ENCODE measurements at regions not wholly inside any gene's neighbourhood (a gene's known extent, or its start where the extent isn't known, plus 50 kb on each side); places are given as distances from the start of the nearest gene placed in this dataset.

DNA sequence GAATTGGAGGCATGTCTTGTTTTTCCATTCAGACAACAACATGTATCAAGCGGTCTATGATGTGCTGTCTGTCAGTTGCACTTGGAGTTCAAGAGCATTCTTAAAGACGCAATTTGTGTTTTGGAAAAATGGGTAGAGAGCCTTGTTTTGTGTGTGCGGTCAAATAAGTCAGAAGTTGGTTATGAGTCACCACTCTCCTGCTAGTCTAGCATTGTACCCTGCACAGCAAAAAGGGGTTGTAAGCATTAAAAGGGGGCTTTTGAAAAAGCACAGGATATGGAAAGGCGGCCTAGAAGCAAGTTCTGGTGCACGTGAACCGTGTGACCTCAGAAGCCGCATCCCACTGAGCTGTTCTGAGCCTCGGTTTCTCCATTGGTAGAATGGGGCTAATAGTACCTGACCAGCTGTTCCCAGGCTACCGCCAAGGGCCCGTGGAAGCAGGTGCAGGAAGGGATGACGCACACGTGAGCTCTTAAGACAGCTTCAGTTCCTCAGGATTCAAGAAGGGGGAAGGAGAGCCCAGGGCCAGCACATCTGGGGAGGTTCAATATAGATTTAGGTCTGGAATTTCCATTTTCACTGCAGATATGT lies 61.6 kb upstream of the SNX9 start:
- no peaks in the 10 kb centered on the region for H4K20me1 ChIP-seq (replicated peaks in 1 of 2; ENCODE audit: control insufficient read depth in 1 of 2, insufficient read depth in 2 of 2, low read length in 2 of 2)
- peaks cover 11 to 15% (median 14%) of the 10 kb centered on the region in 4 experiments; a peak in 6 of 7 replicates for H3K4me1 ChIP-seq (replicated peaks in 1 of 4; ENCODE audit: control insufficient read depth in 3 of 4, insufficient read depth in 4 of 4, low read length in 3 of 4)
- no peak overlapping the region for H3K27ac ChIP-seq (ENCODE audit: low read depth, low read length)
- H3K79me1 ChIP-seq (ENCODE audit: low read depth, low read length): no peaks in the 10 kb centered on the region
- peak overlapping the region; percentile 87; the same call in 1 of the 2 replicates for H2BK20ac ChIP-seq (ENCODE audit: low read length)
- no peaks in the 10 kb centered on the region for H3K9me3 ChIP-seq (ENCODE audit: insufficient read depth in 2 of 2, low read depth in 1 of 2, low read length in 1 of 2)
- no peaks in the 10 kb centered on the region for H3K36me3 ChIP-seq (ENCODE audit: control insufficient read depth in 2 of 4, insufficient read depth in 4 of 4, low read length in 3 of 4)
- CTCF ChIA-PET (ENCODE audit: partially characterized antibody): interaction anchor here (0.6 to 4.2 kb wide), 9 partner anchors 10 to 469 kb away, joined by 3 to 18 read pairs (median 3); no protein-coding TSS in a partner anchor
- DNase-seq (ENCODE audit: low read depth in 1 of 2, low spot score in 2 of 2) (no peak), FAIRE-seq (no peak)
- H2BK5ac ChIP-seq (ENCODE audit: low read depth, low read length): peak overlapping the region; percentile 85; the same call in 1 of the 2 replicates
- H2BK15ac ChIP-seq (ENCODE audit: low read length): peak overlapping the region; percentile 54; the same call in 1 of the 2 replicates
- no peak overlapping the region for H4K5ac ChIP-seq (ENCODE audit: insufficient read length, low read depth, low read length)
- peak overlapping the region; percentile 51 for H2BK120ac ChIP-seq (replicated peaks; ENCODE audit: low read depth, low read length)
- H4K8ac ChIP-seq (ENCODE audit: extremely low read depth, insufficient read depth, low read length): no peak overlapping the region; the same call in 1 of the 2 replicates
- peak overlapping the region; percentile 46; the same call in 1 of the 2 replicates for H2AK5ac ChIP-seq (ENCODE audit: low read depth, low read length)
- no peaks in the 10 kb centered on the region for H3K27me3 ChIP-seq (replicated peaks in 1 of 4; ENCODE audit: control insufficient read depth in 3 of 4, extremely low read depth in 1 of 4, insufficient read depth in 3 of 4, low read length in 3 of 4)
- H3K4me2 ChIP-seq (ENCODE audit: insufficient read depth in 1 of 2, low read depth in 2 of 2, low read length in 2 of 2): no peak overlapping the region
- WGBS, 2 experiments (ENCODE audit: extremely low coverage in 1 of 2, insufficient coverage in 1 of 2, insufficient read length in 1 of 2, insufficient replicate concordance in 2 of 2, low coverage in 1 of 2, low lambda C conversion rate in 2 of 2, missing lambda C conversion rate in 1 of 2): 89% methylated on average over 12 of the region's 12 CpGs; no CpG with 5 or more reads in 1 of the 2 experiments
- no peaks in the 10 kb centered on the region for H3K23me2 ChIP-seq (ENCODE audit: low read depth, low read length)
- no peak overlapping the region for H3K14ac ChIP-seq (ENCODE audit: insufficient read length)
- H3K9ac ChIP-seq (replicated peaks in 1 of 4; ENCODE audit: extremely low read depth in 1 of 4, low read depth in 3 of 4, low read length in 3 of 4): no peak overlapping the region; a peak in 1 of 7 replicates
- H3K23ac ChIP-seq (ENCODE audit: insufficient read length): no peak overlapping the region
- no peak overlapping the region for H3K4ac ChIP-seq (replicated peaks; ENCODE audit: insufficient read length, low read depth, low read length)
- H2AFZ ChIP-seq (ENCODE audit: low read length): no peak overlapping the region
- H4K91ac ChIP-seq (replicated peaks; ENCODE audit: insufficient read length, low read length): peak overlapping the region; percentile 65
- H2BK12ac ChIP-seq (ENCODE audit: low read depth, low read length): peak overlapping the region; percentile 50; the same call in 1 of the 2 replicates
- peak overlapping the region; percentile 22; the same call in 1 of the 2 replicates for H3K18ac ChIP-seq (ENCODE audit: extremely low read depth, low read length)
- POLR2A ChIA-PET (ENCODE audit: partially characterized antibody): no interaction called here
- H3K4me3 ChIP-seq (ENCODE audit: extremely low read depth in 1 of 4, insufficient read depth in 2 of 4, low read depth in 3 of 4, low read length in 4 of 4): no peak overlapping the region
- H3K79me2 ChIP-seq (ENCODE audit: control insufficient read depth in 1 of 2, insufficient read depth in 2 of 2, low read length in 2 of 2): no peaks in the 10 kb centered on the region
- no peak overlapping the region for H3K56ac ChIP-seq (replicated peaks; ENCODE audit: insufficient read length, low read depth, low read length)
- TF ChIP-seq TAF1 (IDR thresholded peaks at IDR 0.05; ENCODE audit: low read depth, low read length) (no peak), CTBP2 (IDR thresholded peaks at IDR 0.05; ENCODE audit: borderline replicate concordance, insufficient read depth, insufficient read length, low read length) (no peak), NRF1 (IDR thresholded peaks at IDR 0.05; ENCODE audit: low read depth, low read length) (no peak), GABPA (IDR thresholded peaks at IDR 0.05; ENCODE audit: borderline replicate concordance, insufficient read depth, low read length) (no peak), ASH2L (IDR thresholded peaks at IDR 0.05; ENCODE audit: low read length) (no peak), YY1 (IDR thresholded peaks at IDR 0.05; ENCODE audit: low read depth, low read length) (no peak), KDM5A (IDR thresholded peaks at IDR 0.05; ENCODE audit: low read length) (no peak), TBP (IDR thresholded peaks at IDR 0.05; ENCODE audit: low read depth, low read length) (no peak), MAX (IDR thresholded peaks at IDR 0.05) (no peak), CHD2 (IDR thresholded peaks at IDR 0.05; ENCODE audit: low read length) (no peak), SIN3A (conservative IDR thresholded peaks at IDR 0.05 in 1 of 2, IDR thresholded peaks at IDR 0.05 in 1 of 2; ENCODE audit: low read depth in 1 of 2, low read length in 2 of 2) (no peak), ZNF274 (IDR thresholded peaks at IDR 0.05; ENCODE audit: borderline replicate concordance, extremely low read depth, low read length) (no peak)
- TF ChIP-seq, protein P1, sequence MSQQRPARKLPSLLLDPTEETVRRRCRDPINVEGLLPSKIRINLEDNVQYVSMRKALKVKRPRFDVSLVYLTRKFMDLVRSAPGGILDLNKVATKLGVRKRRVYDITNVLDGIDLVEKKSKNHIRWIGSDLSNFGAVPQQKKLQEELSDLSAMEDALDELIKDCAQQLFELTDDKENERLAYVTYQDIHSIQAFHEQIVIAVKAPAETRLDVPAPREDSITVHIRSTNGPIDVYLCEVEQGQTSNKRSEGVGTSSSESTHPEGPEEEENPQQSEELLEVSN (IDR thresholded peaks at IDR 0.05): no peak
